HEK293 (cell line): ENCODE measurements at regions not wholly inside any gene's neighbourhood (a gene's known extent, or its start where the extent isn't known, plus 50 kb on each side); places are given as distances from the start of the nearest gene placed in this dataset.

Source experiments
- ATF2 ChIP-seq: fragments of 450-650 bp; formaldehyde crosslinking; IDR thresholded peaks from 2 replicates; pipeline ENCODE4 v1.5.1; 2016; ENCODE audit warnings: missing biosample characterization, missing genetic modification characterization, low read depth
- CTCF ChIP-seq: fragments of 450-650 bp; formaldehyde crosslinking; IDR thresholded peaks from 2 replicates; pipeline ENCODE4 v1.5.1; 2016; ENCODE audit warnings: missing biosample characterization, missing genetic modification characterization
- SCRT1 ChIP-seq: fragments of 450-650 bp; formaldehyde crosslinking; IDR thresholded peaks from 2 replicates; pipeline ENCODE4 v1.5.1; 2016; ENCODE audit warnings: missing biosample characterization, missing genetic modification characterization, borderline replicate concordance
- TCF7L2 ChIP-seq: IDR thresholded peaks from 2 replicates; pipeline ENCODE4 v1.6.1; 2011; ENCODE audit warnings: low read depth, mild to moderate bottlenecking, inconsistent platforms, low read length, moderate library complexity, borderline replicate concordance
- ZIC2 ChIP-seq: fragments of 450-650 bp; formaldehyde crosslinking; IDR thresholded peaks from 2 replicates; pipeline ENCODE4 v1.5.1; 2016; ENCODE audit warnings: missing biosample characterization, missing genetic modification characterization
- TF ChIP-seq, protein P1 (sequence below): fragments of 450-650 bp; formaldehyde crosslinking; IDR thresholded peaks from 2 replicates; pipeline ENCODE4 v1.5.1; 2016; ENCODE audit warnings: missing biosample characterization, missing genetic modification characterization

GRCh38 chrX:10966057-10966456, 145.1 kb upstream of the HCCS start:
- no peak for TF ChIP-seq CTCF (tag by site-specific recombination)
- no peak for TF ChIP-seq SCRT1 (tag by site-specific recombination)
- no peak for TF ChIP-seq ATF2 (tag by site-specific recombination)
- no peak for TF ChIP-seq ZIC2 (tag by site-specific recombination)
- TF ChIP-seq TCF7L2 = no peak
- TF ChIP-seq, protein P1, sequence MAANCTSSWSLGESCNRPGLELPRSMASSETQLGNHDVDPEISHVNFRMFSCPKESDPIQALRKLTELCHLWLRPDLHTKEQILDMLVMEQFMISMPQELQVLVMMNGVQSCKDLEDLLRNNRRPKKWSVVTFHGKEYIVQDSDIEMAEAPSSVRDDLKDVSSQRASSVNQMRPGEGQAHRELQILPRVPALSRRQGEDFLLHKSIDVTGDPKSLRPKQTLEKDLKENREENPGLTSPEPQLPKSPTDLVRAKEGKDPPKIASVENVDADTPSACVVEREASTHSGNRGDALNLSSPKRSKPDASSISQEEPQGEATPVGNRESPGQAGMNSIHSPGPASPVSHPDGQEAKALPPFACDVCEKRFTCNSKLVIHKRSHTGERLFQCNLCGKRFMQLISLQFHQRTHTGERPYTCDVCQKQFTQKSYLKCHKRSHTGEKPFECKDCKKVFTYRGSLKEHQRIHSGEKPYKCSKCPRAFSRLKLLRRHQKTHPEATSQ (tag by site-specific recombination) = no peak
